Esophagus (tissue), 2 donors: ENCODE measurements at regions not wholly inside any gene's neighbourhood (a gene's known extent, or its start where the extent isn't known, plus 50 kb on each side); places are given as distances from the start of the nearest gene placed in this dataset.

Experiments
- H3K27ac ChIP-seq, 2 donors: one replicate each; pipeline ENCODE4 v1.5.1; 2013; ENCODE audit warnings: low read depth in 2 of 2, mild to moderate bottlenecking in 2 of 2, inconsistent platforms in 1 of 2, low read length in 1 of 2, moderate library complexity in 1 of 2
- H3K27me3 ChIP-seq, 2 donors: one replicate each; pipeline ENCODE4 v1.6.1; 2013; ENCODE audit warnings: low read length in 2 of 2, control low read depth in 1 of 2, mild to moderate bottlenecking in 1 of 2; ENCODE audit not compliant: insufficient read depth in 2 of 2, control insufficient read depth in 1 of 2
- H3K36me3 ChIP-seq, 2 donors: one replicate each; pipeline ENCODE4 v1.6.1; 2013; ENCODE audit warnings: low read length in 1 of 2; ENCODE audit not compliant: control insufficient read depth in 2 of 2, insufficient read depth in 2 of 2
- H3K4me1 ChIP-seq, 2 donors: one replicate each; pipeline ENCODE4 v1.6.1; 2013; ENCODE audit warnings: low read length in 1 of 2; ENCODE audit not compliant: control insufficient read depth in 2 of 2, insufficient read depth in 2 of 2
- H3K4me3 ChIP-seq, 2 donors: one replicate each; pipeline ENCODE4 v1.5.1; 2013; ENCODE audit warnings: low read length in 2 of 2, mild to moderate bottlenecking in 2 of 2, low read depth in 1 of 2, moderate library complexity in 1 of 2
- H3K9me3 ChIP-seq, 2 donors: one replicate each; pipeline ENCODE4 v1.6.1; 2013; ENCODE audit warnings: mild to moderate bottlenecking in 2 of 2, low read depth in 1 of 2, low read length in 1 of 2, moderate library complexity in 1 of 2; ENCODE audit not compliant: control insufficient read depth in 2 of 2, insufficient read depth in 1 of 2
- WGBS, 2 donors: extraction: QIAGEN DNeasy Blood & Tissue Kit; methylation state at CpG; one replicate each; pipeline ENCODE4 v1.1.7; 2013; 5-methylcytosine and 5-hydroxymethylcytosine counted together
- donor health status: healthy with polysubstance abuse.
- donor health status: Bipolar disorder and iron deficiency.

GRCh38 chr20:61119794-61120410, 132.2 kb upstream of the CDH4 start:
- Histone ChIP-seq H3K27ac (no peak overlapping the region), H3K9me3 (no peaks in the 10 kb centered on the region), H3K4me1 (no peaks in the 10 kb centered on the region), H3K36me3 (no peaks in the 10 kb centered on the region), H3K27me3 (no peaks in the 10 kb centered on the region), H3K4me3 (no peak overlapping the region)
- WGBS, 2 donors: 49 to 61% methylated on average over 12 of the region's 12 CpGs

- WGBS, 2 donors: 49 to 54% methylated on average over 17 of the region's 17 CpGs
- no peak overlapping the region for H3K27ac ChIP-seq
- no peaks in the 10 kb centered on the region for H3K36me3 ChIP-seq
- no peaks in the 10 kb centered on the region for H3K4me1 ChIP-seq
- H3K27me3 ChIP-seq: no peaks in the 10 kb centered on the region
- H3K9me3 ChIP-seq: no peaks in the 10 kb centered on the region
- no peak overlapping the region for H3K4me3 ChIP-seq
Measured at GRCh38 chr20:61120595-61121515, 131.2 kb upstream of the CDH4 start.

- WGBS, 2 donors: 83 to 88% methylated on average over 8 of the region's 8 CpGs
- H3K4me3 ChIP-seq: no peak overlapping the region
- H3K4me1 ChIP-seq: no peaks in the 10 kb centered on the region
- H3K27ac ChIP-seq: no peak overlapping the region
- H3K36me3 ChIP-seq: no peaks in the 10 kb centered on the region
- H3K9me3 ChIP-seq: no peaks in the 10 kb centered on the region
- H3K27me3 ChIP-seq: no peaks in the 10 kb centered on the region
Measured at GRCh38 chr20:61121661-61122060, 130.4 kb upstream of the CDH4 start.

GRCh38 chr20:61123286-61123685, 128.8 kb upstream of the CDH4 start:
- Histone ChIP-seq H3K27me3 (no peaks in the 10 kb centered on the region), H3K4me3 (no peak overlapping the region), H3K27ac (no peak overlapping the region), H3K4me1 (no peaks in the 10 kb centered on the region), H3K9me3 (no peaks in the 10 kb centered on the region), H3K36me3 (no peaks in the 10 kb centered on the region)
- WGBS, 2 donors: 78 to 82% methylated on average over 7 of the region's 7 CpGs

- 78 to 90% methylated on average over 16 of the region's 16 CpGs for WGBS, 2 donors
- no peaks in the 10 kb centered on the region for H3K36me3 ChIP-seq
- H3K27me3 ChIP-seq: no peaks in the 10 kb centered on the region
- no peaks in the 10 kb centered on the region for H3K4me1 ChIP-seq
- no peaks in the 10 kb centered on the region for H3K9me3 ChIP-seq
- H3K27ac ChIP-seq: no peak overlapping the region
- H3K4me3 ChIP-seq: no peak overlapping the region
Measured at GRCh38 chr20:61123751-61124368, 128.2 kb upstream of the CDH4 start.

- no peak overlapping the region for H3K4me3 ChIP-seq
- 91% methylated on average over 9 of the region's 9 CpGs for WGBS, 2 donors
Measured at GRCh38 chr20:61125076-61125475, 127.0 kb upstream of the CDH4 start.

GRCh38 chr20:61125546-61126180, 126.4 kb upstream of the CDH4 start:
- no peak overlapping the region for H3K4me3 ChIP-seq
- no peaks in the 10 kb centered on the region for H3K4me1 ChIP-seq
- 74 to 78% methylated on average over 14 of the region's 14 CpGs for WGBS, 2 donors
- H3K27me3 ChIP-seq: no peaks in the 10 kb centered on the region
- H3K9me3 ChIP-seq: no peaks in the 10 kb centered on the region
- no peaks in the 10 kb centered on the region for H3K36me3 ChIP-seq
- no peak overlapping the region for H3K27ac ChIP-seq

More at GRCh38 chr20:61125076-61125475, 127.0 kb upstream of the CDH4 start:
- no peaks in the 10 kb centered on the region for H3K36me3 ChIP-seq
- H3K27me3 ChIP-seq: no peaks in the 10 kb centered on the region
- H3K9me3 ChIP-seq: no peaks in the 10 kb centered on the region
- no peaks in the 10 kb centered on the region for H3K4me1 ChIP-seq
- no peak overlapping the region for H3K27ac ChIP-seq

GRCh38 chr20:61126369-61127195, 125.5 kb upstream of the CDH4 start:
- WGBS, 2 donors: 84 to 86% methylated on average over 21 of the region's 21 CpGs
- Histone ChIP-seq H3K9me3 (no peaks in the 10 kb centered on the region), H3K36me3 (no peaks in the 10 kb centered on the region), H3K4me1 (no peaks in the 10 kb centered on the region), H3K27ac (no peak overlapping the region), H3K4me3 (no peak overlapping the region), H3K27me3 (no peaks in the 10 kb centered on the region)
